Endothelial cell of umbilical vein (primary cell): ENCODE measurements at regions not wholly inside any gene's neighbourhood (a gene's known extent, or its start where the extent isn't known, plus 50 kb on each side); places are given as distances from the start of the nearest gene placed in this dataset.

ENCODE experiments used
- EZH2 ChIP-seq: IDR thresholded peaks from 2 replicates; pipeline ENCODE4 v1.6.1; 2012; ENCODE audit warnings: borderline replicate concordance, low read depth, mild to moderate bottlenecking, moderate library complexity, low read length, inconsistent platforms; ENCODE audit not compliant: severe bottlenecking
- FOS ChIP-seq: IDR thresholded peaks from 2 replicates; pipeline ENCODE4 v1.6.1; 2011; ENCODE audit warnings: mild to moderate bottlenecking, low read length, moderate library complexity, borderline replicate concordance; ENCODE audit not compliant: insufficient read depth
- JUN ChIP-seq: IDR thresholded peaks from 2 replicates; pipeline ENCODE4 v1.6.1; 2011; ENCODE audit warnings: borderline replicate concordance, low read depth; ENCODE audit not compliant: insufficient read length, insufficient read depth
- MYC ChIP-seq: IDR thresholded peaks from one replicate; pipeline ENCODE4 v1.6.1; 2011; ENCODE audit warnings: mild to moderate bottlenecking, low read depth, low read length
- TF ChIP-seq, protein P1 (sequence below), 2 donors: IDR thresholded peaks; 1 replicate in 1 of 2; 2 replicates in 1 of 2; pipeline ENCODE4 v1.5.1; 2011; ENCODE audit warnings: low read length in 2 of 2, mild to moderate bottlenecking in 2 of 2, moderate library complexity in 2 of 2, control low read depth in 1 of 2, inconsistent platforms in 1 of 2, low read depth in 1 of 2; ENCODE audit not compliant: insufficient read depth in 1 of 2; ENCODE audit errors: extremely low read depth in 1 of 2

DNA sequence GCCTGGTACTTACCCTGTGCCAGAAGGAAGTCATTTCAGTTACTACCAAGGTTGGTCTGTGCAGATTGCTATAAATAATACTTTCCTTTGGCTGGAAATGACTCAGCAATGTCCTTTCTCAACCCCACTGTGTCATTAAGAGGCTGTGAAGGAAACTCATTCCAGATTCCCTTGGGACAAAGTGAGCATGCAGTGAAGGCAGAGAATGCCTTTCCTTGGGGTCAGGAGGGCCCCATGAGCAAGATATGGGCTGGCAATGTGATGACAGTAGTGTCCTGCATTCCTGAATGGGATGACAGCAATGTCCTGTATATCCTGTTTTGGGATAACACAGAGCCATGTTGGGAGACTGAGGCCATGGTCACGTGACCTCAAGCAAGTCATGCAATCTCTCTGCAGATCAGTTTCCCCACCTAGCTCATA, 213.1 kb upstream of the TMTC4 start:
- TF ChIP-seq, protein P1, sequence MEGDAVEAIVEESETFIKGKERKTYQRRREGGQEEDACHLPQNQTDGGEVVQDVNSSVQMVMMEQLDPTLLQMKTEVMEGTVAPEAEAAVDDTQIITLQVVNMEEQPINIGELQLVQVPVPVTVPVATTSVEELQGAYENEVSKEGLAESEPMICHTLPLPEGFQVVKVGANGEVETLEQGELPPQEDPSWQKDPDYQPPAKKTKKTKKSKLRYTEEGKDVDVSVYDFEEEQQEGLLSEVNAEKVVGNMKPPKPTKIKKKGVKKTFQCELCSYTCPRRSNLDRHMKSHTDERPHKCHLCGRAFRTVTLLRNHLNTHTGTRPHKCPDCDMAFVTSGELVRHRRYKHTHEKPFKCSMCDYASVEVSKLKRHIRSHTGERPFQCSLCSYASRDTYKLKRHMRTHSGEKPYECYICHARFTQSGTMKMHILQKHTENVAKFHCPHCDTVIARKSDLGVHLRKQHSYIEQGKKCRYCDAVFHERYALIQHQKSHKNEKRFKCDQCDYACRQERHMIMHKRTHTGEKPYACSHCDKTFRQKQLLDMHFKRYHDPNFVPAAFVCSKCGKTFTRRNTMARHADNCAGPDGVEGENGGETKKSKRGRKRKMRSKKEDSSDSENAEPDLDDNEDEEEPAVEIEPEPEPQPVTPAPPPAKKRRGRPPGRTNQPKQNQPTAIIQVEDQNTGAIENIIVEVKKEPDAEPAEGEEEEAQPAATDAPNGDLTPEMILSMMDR (IDR thresholded peaks at IDR 0.05; ENCODE audit: extremely low read depth in 1 of 2, insufficient read depth in 1 of 2, low read depth in 1 of 2, low read length in 2 of 2), result no peak
- TF ChIP-seq EZH2 (no peak), FOS (peak; percentile 88), MYC (no peak), JUN (peak; percentile 84)
